ENCODE measurements at regions not wholly inside any gene's neighbourhood (a gene's known extent, or its start where the extent isn't known, plus 50 kb on each side); places are given as distances from the start of the nearest gene placed in this dataset.

DNA sequence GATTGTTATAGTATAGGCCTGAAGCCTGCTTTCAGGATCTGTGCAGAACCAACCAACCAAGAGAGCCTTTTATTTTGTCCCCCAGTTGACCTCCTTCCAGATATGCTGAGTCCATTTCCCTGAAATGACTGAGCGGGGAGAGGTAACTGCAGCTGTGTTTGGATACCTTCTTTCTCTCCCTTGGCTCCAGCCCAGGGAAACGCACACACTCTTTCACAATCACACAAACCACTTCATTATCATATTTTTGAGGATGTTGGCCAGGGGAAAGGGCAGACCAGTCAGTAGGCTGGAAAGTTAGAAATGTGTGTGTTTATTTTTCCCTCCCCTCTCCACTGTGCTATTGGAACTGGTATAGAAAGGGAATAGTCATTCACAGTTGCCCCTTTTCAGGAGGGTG is 417.7 kb upstream of the TBL1XR1 start:
- TF ChIP-seq, protein P1, sequence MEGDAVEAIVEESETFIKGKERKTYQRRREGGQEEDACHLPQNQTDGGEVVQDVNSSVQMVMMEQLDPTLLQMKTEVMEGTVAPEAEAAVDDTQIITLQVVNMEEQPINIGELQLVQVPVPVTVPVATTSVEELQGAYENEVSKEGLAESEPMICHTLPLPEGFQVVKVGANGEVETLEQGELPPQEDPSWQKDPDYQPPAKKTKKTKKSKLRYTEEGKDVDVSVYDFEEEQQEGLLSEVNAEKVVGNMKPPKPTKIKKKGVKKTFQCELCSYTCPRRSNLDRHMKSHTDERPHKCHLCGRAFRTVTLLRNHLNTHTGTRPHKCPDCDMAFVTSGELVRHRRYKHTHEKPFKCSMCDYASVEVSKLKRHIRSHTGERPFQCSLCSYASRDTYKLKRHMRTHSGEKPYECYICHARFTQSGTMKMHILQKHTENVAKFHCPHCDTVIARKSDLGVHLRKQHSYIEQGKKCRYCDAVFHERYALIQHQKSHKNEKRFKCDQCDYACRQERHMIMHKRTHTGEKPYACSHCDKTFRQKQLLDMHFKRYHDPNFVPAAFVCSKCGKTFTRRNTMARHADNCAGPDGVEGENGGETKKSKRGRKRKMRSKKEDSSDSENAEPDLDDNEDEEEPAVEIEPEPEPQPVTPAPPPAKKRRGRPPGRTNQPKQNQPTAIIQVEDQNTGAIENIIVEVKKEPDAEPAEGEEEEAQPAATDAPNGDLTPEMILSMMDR (IDR thresholded peaks at IDR 0.05) = no peak
- peak; percentile 27 to 59 (median 42) for TF ChIP-seq POLR2AphosphoS5 (IDR thresholded peaks at IDR 0.05)
- no peak for TF ChIP-seq POLR2A (IDR thresholded peaks at IDR 0.05)
